ENCODE measurements at regions not wholly inside any gene's neighbourhood (a gene's known extent, or its start where the extent isn't known, plus 50 kb on each side); places are given as distances from the start of the nearest gene placed in this dataset.

DNA sequence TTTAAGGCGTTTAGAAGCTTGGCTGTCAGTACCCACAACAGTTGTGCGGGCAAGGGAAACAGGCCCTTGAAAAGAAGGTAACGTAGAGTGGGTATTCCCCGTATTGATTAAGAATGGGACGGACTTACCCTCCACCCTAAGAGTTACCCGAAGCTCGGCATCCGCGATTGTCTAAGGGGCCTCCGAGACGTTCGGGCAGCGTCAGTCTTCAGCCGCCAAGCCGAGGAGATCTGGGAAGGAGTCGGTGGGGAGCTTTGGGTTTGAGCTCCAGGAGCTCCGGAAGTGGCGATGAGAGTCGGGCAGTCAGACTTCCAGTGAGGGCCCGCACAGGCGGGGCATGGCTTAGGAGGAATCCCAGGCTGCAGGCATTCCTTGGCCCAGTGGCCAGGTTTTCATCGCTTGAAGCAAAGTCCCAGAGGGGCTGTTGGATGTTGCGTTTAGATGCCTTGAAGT lies 748.2 kb upstream of the ADGRB3 start:
- TF ChIP-seq ZNF670 (tag by site-specific recombination; IDR thresholded peaks at IDR 0.05; ENCODE audit: low read depth) (no peak), ZNF558 (tag by site-specific recombination; IDR thresholded peaks at IDR 0.05) (no peak), MYNN (tag by site-specific recombination; IDR thresholded peaks at IDR 0.05; ENCODE audit: borderline replicate concordance) (no peak), ZFHX2 (tag by site-specific recombination; conservative IDR thresholded peaks at IDR 0.05) (no peak), ZNF302 (tag by site-specific recombination; IDR thresholded peaks at IDR 0.05; ENCODE audit: low read depth) (no peak), ZNF76 (tag by site-specific recombination; IDR thresholded peaks at IDR 0.05; ENCODE audit: borderline replicate concordance, low read depth) (no peak), TCF7L2 (IDR thresholded peaks at IDR 0.05; ENCODE audit: borderline replicate concordance, low read depth, low read length) (no peak)
- TF ChIP-seq, protein P1, sequence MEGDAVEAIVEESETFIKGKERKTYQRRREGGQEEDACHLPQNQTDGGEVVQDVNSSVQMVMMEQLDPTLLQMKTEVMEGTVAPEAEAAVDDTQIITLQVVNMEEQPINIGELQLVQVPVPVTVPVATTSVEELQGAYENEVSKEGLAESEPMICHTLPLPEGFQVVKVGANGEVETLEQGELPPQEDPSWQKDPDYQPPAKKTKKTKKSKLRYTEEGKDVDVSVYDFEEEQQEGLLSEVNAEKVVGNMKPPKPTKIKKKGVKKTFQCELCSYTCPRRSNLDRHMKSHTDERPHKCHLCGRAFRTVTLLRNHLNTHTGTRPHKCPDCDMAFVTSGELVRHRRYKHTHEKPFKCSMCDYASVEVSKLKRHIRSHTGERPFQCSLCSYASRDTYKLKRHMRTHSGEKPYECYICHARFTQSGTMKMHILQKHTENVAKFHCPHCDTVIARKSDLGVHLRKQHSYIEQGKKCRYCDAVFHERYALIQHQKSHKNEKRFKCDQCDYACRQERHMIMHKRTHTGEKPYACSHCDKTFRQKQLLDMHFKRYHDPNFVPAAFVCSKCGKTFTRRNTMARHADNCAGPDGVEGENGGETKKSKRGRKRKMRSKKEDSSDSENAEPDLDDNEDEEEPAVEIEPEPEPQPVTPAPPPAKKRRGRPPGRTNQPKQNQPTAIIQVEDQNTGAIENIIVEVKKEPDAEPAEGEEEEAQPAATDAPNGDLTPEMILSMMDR (tag by site-specific recombination; IDR thresholded peaks at IDR 0.05) = no peak
- TF ChIP-seq, protein P2, sequence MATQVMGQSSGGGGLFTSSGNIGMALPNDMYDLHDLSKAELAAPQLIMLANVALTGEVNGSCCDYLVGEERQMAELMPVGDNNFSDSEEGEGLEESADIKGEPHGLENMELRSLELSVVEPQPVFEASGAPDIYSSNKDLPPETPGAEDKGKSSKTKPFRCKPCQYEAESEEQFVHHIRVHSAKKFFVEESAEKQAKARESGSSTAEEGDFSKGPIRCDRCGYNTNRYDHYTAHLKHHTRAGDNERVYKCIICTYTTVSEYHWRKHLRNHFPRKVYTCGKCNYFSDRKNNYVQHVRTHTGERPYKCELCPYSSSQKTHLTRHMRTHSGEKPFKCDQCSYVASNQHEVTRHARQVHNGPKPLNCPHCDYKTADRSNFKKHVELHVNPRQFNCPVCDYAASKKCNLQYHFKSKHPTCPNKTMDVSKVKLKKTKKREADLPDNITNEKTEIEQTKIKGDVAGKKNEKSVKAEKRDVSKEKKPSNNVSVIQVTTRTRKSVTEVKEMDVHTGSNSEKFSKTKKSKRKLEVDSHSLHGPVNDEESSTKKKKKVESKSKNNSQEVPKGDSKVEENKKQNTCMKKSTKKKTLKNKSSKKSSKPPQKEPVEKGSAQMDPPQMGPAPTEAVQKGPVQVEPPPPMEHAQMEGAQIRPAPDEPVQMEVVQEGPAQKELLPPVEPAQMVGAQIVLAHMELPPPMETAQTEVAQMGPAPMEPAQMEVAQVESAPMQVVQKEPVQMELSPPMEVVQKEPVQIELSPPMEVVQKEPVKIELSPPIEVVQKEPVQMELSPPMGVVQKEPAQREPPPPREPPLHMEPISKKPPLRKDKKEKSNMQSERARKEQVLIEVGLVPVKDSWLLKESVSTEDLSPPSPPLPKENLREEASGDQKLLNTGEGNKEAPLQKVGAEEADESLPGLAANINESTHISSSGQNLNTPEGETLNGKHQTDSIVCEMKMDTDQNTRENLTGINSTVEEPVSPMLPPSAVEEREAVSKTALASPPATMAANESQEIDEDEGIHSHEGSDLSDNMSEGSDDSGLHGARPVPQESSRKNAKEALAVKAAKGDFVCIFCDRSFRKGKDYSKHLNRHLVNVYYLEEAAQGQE (tag by site-specific recombination; IDR thresholded peaks at IDR 0.05) = no peak

Measured in HEK293 (cell line).